Type B pancreatic cell (in vitro differentiated cells): ENCODE measurements at regions not wholly inside any gene's neighbourhood (a gene's known extent, or its start where the extent isn't known, plus 50 kb on each side); places are given as distances from the start of the nearest gene placed in this dataset.

Experiments
- DNase-seq: peaks from one replicate; pipeline ENCODE4 v3.0.0; 2021; ENCODE audit warnings: mixed read lengths; ENCODE audit not compliant: unreplicated experiment; ENCODE audit errors: extremely low spot score
- H3K27ac Mint-ChIP-seq: 2 replicates; pipeline ENCODE4 v1.8.0; 2021; ENCODE audit warnings: mild to moderate bottlenecking, mixed read lengths
- H3K27me3 Mint-ChIP-seq: 2 replicates; pipeline ENCODE4 v1.8.0; 2021; ENCODE audit warnings: mixed read lengths
- H3K36me3 Mint-ChIP-seq: 2 replicates; pipeline ENCODE4 v1.8.0; 2021; ENCODE audit warnings: mixed read lengths
- H3K4me1 Mint-ChIP-seq: one replicate; pipeline ENCODE4 v1.8.0; 2021; ENCODE audit warnings: mixed read lengths; ENCODE audit not compliant: unreplicated experiment
- H3K4me3 Mint-ChIP-seq: 2 replicates; pipeline ENCODE4 v1.8.0; 2021; ENCODE audit warnings: mild to moderate bottlenecking, mixed read lengths
- H3K9me3 Mint-ChIP-seq: 2 replicates; pipeline ENCODE4 v1.8.0; 2021; ENCODE audit warnings: mixed read lengths
- CTCF ChIP-seq: fragments of 200-600 bp; sonication (generic); conservative IDR thresholded peaks from 2 replicates; pipeline ENCODE4 v1.5.0; 2021; ENCODE audit warnings: antibody characterized with exemption, mild to moderate bottlenecking

DNA sequence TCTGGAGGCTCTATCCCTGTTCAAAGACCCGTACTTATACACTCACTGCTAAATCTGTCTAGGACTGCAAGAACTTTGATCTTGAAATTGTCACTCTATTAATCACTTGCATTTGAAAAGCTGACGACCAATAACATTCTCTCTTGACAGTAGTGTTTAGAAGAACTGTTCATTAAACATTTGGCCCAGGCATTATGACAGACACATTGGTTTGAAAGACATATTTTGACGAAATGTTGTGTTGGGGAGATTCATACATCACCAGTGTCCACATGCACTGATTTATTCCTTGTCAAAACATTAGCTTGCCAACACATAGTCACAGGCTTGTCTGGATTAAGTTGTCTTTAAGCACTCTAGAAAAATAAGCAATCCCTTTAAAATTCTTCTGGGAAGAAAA lies 951.3 kb downstream of the ADGRL2 start:
- no peak overlapping the region for H3K4me3 Mint-ChIP-seq
- H3K27ac Mint-ChIP-seq, result no peak overlapping the region
- no peaks in the 10 kb centered on the region for H3K36me3 Mint-ChIP-seq
- no peaks in the 10 kb centered on the region for H3K27me3 Mint-ChIP-seq
- no peaks in the 10 kb centered on the region for H3K4me1 Mint-ChIP-seq
- no peak for DNase-seq
- no peak for TF ChIP-seq CTCF
- no peaks in the 10 kb centered on the region for H3K9me3 Mint-ChIP-seq

DNA sequence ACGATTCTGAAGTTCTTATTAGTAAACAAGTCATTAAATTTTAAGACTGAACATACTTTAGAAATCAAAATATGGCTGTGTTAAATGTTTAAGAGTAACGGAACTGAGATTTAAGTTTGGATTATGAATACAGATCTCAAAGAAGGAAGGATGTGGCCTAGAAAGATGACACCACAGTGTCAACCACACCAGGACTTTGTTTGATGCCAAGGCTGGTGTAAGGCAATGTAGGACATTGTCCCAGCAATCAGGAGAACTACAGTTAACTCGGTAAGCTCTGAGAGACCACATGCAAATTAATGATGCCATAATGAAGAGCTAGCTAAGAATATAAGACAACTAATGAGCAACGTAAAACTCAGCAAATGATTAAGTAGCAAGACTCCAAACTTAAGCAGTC lies 932.9 kb downstream of the ADGRL2 start:
- no peaks in the 10 kb centered on the region for H3K27me3 Mint-ChIP-seq
- H3K4me1 Mint-ChIP-seq, result no peaks in the 10 kb centered on the region
- TF ChIP-seq CTCF, result no peak
- H3K9me3 Mint-ChIP-seq, result peaks cover 14% of the 10 kb centered on the region
- DNase-seq, result no peak
- no peak overlapping the region for H3K4me3 Mint-ChIP-seq
- no peak overlapping the region for H3K27ac Mint-ChIP-seq
- H3K36me3 Mint-ChIP-seq, result no peaks in the 10 kb centered on the region

DNA sequence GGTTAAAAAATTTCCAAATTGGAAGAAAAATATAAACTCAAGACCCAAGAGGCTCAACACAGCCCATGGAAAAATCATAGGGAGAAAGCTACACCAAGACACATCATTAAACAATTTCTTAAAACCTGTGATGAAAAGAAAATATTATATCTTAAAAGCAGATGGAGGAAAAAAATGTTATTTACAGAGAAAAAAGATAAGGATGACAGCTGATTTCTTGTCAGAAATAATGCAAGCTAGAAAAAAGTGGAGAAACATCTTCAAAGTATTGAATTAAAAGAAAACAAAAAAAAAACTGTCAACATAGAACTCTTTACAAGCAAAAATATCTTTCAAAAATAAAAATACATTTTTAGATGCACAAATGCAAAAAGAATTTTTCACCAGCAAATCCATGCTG lies 930.5 kb downstream of the ADGRL2 start:
- Mint-ChIP-seq H3K36me3 (no peaks in the 10 kb centered on the region), H3K27me3 (no peaks in the 10 kb centered on the region), H3K27ac (no peak overlapping the region), H3K4me3 (no peak overlapping the region), H3K9me3 (peaks cover 9% of the 10 kb centered on the region), H3K4me1 (no peaks in the 10 kb centered on the region)
- TF ChIP-seq CTCF, result no peak
- no peak for DNase-seq

DNA sequence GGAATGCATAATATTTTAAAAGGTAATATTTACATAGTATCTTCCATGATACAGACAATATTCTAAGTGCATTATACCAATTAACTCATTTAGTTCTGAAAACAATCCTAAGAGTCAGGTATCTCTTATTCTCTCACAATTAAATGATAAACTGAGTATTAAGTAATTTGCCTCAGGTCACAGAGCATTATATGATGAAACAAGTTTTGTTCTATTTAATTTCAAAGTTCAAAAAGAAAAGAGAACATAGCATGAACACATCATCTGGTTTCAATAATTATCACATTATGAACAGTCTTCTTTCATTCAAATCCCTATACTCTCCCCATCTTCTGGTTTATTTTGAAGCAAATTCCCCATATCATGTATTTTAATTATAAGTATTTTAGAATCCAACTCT lies 927.5 kb downstream of the ADGRL2 start:
- Mint-ChIP-seq H3K4me3 (no peak overlapping the region), H3K27me3 (no peaks in the 10 kb centered on the region), H3K9me3 (peaks cover 9% of the 10 kb centered on the region), H3K4me1 (no peaks in the 10 kb centered on the region), H3K36me3 (no peaks in the 10 kb centered on the region), H3K27ac (no peak overlapping the region)
- DNase-seq, result no peak
- no peak for TF ChIP-seq CTCF

DNA sequence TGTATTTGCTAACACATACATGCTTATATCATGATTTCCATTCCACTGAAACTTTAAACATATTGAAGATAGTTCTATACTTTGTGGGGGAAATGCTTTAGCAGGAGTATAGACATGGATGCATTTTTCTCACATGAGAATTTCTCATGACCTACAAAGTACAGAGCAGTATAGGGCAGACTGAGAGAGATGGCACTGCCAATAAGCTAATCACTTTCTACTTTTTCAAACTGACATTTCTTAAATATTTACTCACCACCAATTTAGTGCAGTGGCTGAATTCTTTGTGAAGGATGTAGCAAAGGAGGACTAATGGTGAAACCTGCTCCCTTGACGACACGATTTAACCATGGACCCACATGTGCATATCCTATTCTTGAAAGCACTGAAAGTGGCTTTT lies 923.5 kb downstream of the ADGRL2 start:
- Mint-ChIP-seq H3K36me3 (no peaks in the 10 kb centered on the region), H3K27me3 (no peaks in the 10 kb centered on the region)
- TF ChIP-seq CTCF, result no peak

DNA sequence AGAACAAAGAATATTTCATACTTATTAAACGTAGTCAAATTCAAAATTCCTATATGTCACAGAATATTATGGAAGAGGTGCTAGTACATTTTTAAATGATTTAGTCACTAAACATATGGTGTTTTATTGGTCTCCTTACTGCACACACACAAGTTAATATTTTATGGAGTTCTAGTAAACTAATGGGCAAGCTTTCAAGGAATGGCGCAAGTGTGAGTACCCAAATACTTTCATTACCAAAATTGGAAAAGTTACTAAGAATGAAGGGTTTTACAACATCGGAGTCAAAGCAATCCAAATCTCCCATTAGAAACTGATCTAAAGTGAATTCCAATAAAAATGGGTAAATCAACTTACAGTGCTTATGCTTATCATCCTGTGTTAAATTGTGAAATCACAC lies 921.9 kb downstream of the ADGRL2 start:
- DNase-seq, result no peak
- H3K27me3 Mint-ChIP-seq, result no peaks in the 10 kb centered on the region
- H3K4me3 Mint-ChIP-seq, result no peak overlapping the region
- TF ChIP-seq CTCF, result no peak
- no peaks in the 10 kb centered on the region for H3K36me3 Mint-ChIP-seq
- no peak overlapping the region for H3K27ac Mint-ChIP-seq
- no peaks in the 10 kb centered on the region for H3K4me1 Mint-ChIP-seq
- H3K9me3 Mint-ChIP-seq, result peaks cover 10% of the 10 kb centered on the region

More for the DNA sequence above, 923.5 kb downstream of the ADGRL2 start:
- peaks cover 10% of the 10 kb centered on the region for H3K9me3 Mint-ChIP-seq
- no peak overlapping the region for H3K4me3 Mint-ChIP-seq
- H3K4me1 Mint-ChIP-seq, result no peaks in the 10 kb centered on the region
- H3K27ac Mint-ChIP-seq, result no peak overlapping the region
- no peak for DNase-seq
